ENCODE measurements at regions not wholly inside any gene's neighbourhood (a gene's known extent, or its start where the extent isn't known, plus 50 kb on each side); places are given as distances from the start of the nearest gene placed in this dataset.

- TF ChIP-seq FOXP2 (optimal IDR thresholded peaks at IDR 0.05; ENCODE audit: control extremely low read depth, extremely low read length, insufficient read depth) (no peak), POLR2AphosphoS5 (IDR thresholded peaks at IDR 0.05; ENCODE audit: borderline replicate concordance, low read depth, low read length) (no peak), EZH2 (IDR thresholded peaks at IDR 0.05) (no peak)
- Histone ChIP-seq H3K9ac (ENCODE audit: insufficient read length) (no peak overlapping the region), H3K27ac (no peak overlapping the region), H3K4me3 (no peak overlapping the region), H3K36me3 (ENCODE audit: insufficient read depth, low read length) (no peaks in the 10 kb centered on the region), H3K9me3 (ENCODE audit: low read depth, low read length) (no peaks in the 10 kb centered on the region)
- no peak for DNase-seq (ENCODE audit: low read depth, low spot score)
These were observed 287.5 kb downstream of the LRRIQ3 start for GRCh38 chr1:73910466-73910865.

DNA sequence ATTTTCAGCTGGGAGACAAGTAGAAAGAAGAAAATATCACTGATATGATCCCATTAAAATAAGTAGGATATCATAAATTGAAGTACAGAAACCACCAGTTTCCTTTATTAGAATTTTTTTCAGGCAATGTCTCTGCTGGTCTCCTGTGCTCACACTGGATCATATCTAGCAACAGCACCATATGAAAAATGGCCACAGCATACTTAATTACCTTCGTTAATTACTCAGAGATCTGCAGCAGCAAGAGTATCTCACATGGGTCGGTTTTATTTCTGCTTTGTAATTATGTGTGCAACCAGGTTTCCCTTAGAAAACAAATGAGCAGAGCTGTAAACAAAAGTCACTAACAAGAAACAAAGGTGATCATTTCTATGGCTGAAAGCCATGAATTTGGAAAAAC, 287.9 kb downstream of the LRRIQ3 start:
- Histone ChIP-seq H3K9me3 (ENCODE audit: low read depth, low read length) (no peaks in the 10 kb centered on the region), H3K4me3 (no peak overlapping the region), H3K36me3 (ENCODE audit: insufficient read depth, low read length) (no peaks in the 10 kb centered on the region), H3K27ac (no peak overlapping the region), H3K9ac (ENCODE audit: insufficient read length) (no peak overlapping the region)
- no peak for DNase-seq (ENCODE audit: low read depth, low spot score)
- TF ChIP-seq EZH2 (IDR thresholded peaks at IDR 0.05) (no peak), POLR2AphosphoS5 (IDR thresholded peaks at IDR 0.05; ENCODE audit: borderline replicate concordance, low read depth, low read length) (no peak), FOXP2 (optimal IDR thresholded peaks at IDR 0.05; ENCODE audit: control extremely low read depth, extremely low read length, insufficient read depth) (no peak)

GRCh38 chr1:73909043-73909562, 288.9 kb downstream of the LRRIQ3 start:
- Histone ChIP-seq H3K36me3 (ENCODE audit: insufficient read depth, low read length) (no peaks in the 10 kb centered on the region), H3K4me3 (no peak overlapping the region), H3K9me3 (ENCODE audit: low read depth, low read length) (no peaks in the 10 kb centered on the region), H3K9ac (ENCODE audit: insufficient read length) (no peak overlapping the region), H3K27ac (no peak overlapping the region)
- TF ChIP-seq POLR2AphosphoS5 (IDR thresholded peaks at IDR 0.05; ENCODE audit: borderline replicate concordance, low read depth, low read length): no peak
- TF ChIP-seq FOXP2 (optimal IDR thresholded peaks at IDR 0.05; ENCODE audit: control extremely low read depth, extremely low read length, insufficient read depth): no peak
- TF ChIP-seq EZH2 (IDR thresholded peaks at IDR 0.05): no peak
- DNase-seq (ENCODE audit: low read depth, low spot score): no peak

DNA sequence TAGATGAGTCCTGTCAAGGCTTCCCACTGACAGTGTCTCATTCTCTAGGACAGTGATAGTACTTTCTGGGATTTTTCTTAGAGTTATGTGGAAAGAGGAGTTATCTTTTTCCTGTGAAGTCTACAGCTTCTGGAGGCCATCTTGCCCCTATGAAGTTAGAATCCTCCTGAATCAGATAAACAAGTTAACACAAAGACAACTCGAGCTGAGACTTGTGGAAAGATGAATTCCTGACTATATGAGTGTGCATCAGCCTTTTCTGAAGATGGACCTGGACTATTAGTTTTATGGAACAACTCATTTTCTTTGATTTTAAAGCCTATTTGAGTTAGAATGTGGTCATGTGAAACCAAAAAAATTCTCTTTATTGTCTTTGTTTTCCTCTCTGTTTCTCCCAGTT, 290.9 kb downstream of the LRRIQ3 start:
- Histone ChIP-seq H3K36me3 (ENCODE audit: insufficient read depth, low read length) (no peaks in the 10 kb centered on the region), H3K4me3 (no peak overlapping the region), H3K9me3 (ENCODE audit: low read depth, low read length) (no peaks in the 10 kb centered on the region), H3K9ac (ENCODE audit: insufficient read length) (no peak overlapping the region), H3K27ac (no peak overlapping the region)
- no peak for TF ChIP-seq POLR2AphosphoS5 (IDR thresholded peaks at IDR 0.05; ENCODE audit: borderline replicate concordance, low read depth, low read length)
- TF ChIP-seq FOXP2 (optimal IDR thresholded peaks at IDR 0.05; ENCODE audit: control extremely low read depth, extremely low read length, insufficient read depth): no peak
- no peak for TF ChIP-seq EZH2 (IDR thresholded peaks at IDR 0.05)
- DNase-seq (ENCODE audit: low read depth, low spot score): no peak

DNA sequence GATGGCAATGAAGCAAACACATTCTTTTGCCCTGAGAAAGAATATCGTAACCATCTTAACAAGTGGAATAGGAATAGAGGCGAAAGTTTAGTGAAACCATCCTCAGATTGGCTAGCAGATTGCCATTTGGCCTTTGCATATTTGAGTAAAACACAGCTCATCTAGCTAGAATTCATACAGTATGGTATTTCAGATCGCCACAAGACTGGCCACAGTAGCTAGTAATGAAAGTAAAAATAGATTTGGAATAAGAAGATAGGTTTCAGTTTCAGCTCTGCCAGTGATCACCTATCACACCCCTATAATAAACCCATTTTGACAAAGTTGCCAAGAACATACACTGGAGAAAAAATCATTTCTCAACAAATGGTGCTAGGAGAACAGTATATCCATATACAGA, 294.9 kb downstream of the LRRIQ3 start:
- Histone ChIP-seq H3K36me3 (ENCODE audit: insufficient read depth, low read length) (no peaks in the 10 kb centered on the region), H3K9ac (ENCODE audit: insufficient read length) (no peak overlapping the region), H3K9me3 (ENCODE audit: low read depth, low read length) (no peaks in the 10 kb centered on the region), H3K27ac (no peak overlapping the region), H3K4me3 (no peak overlapping the region)
- no peak for TF ChIP-seq EZH2 (IDR thresholded peaks at IDR 0.05)
- no peak for TF ChIP-seq FOXP2 (optimal IDR thresholded peaks at IDR 0.05; ENCODE audit: control extremely low read depth, extremely low read length, insufficient read depth)
- no peak for TF ChIP-seq POLR2AphosphoS5 (IDR thresholded peaks at IDR 0.05; ENCODE audit: borderline replicate concordance, low read depth, low read length)
- DNase-seq (ENCODE audit: low read depth, low spot score): no peak

DNA sequence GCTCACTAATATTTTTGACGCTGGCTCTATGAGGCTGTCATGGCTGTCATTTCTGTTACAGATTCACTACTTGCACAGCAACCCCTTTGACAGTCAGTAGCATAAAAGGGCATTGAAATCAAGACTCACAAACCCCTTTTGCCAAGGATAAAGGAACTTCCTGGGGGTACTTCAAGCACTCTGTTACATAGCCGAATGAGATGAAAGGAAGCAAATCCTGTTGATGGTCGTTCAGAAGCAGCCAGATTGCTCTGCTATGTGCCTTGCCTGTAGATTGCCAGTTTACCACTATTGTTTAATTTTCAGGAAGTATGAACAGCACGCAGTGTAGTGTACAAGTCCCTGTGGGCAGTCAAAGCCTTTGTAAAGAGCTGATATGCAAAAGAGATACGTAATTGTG, 296.2 kb downstream of the LRRIQ3 start:
- no peaks in the 10 kb centered on the region for H3K9me3 ChIP-seq (ENCODE audit: low read depth, low read length)
- H3K36me3 ChIP-seq (ENCODE audit: insufficient read depth, low read length): no peaks in the 10 kb centered on the region
- H3K4me3 ChIP-seq: no peak overlapping the region
- DNase-seq (ENCODE audit: low read depth, low spot score): no peak
- no peak overlapping the region for H3K27ac ChIP-seq
- no peak for TF ChIP-seq POLR2AphosphoS5 (IDR thresholded peaks at IDR 0.05; ENCODE audit: borderline replicate concordance, low read depth, low read length)
- no peak for TF ChIP-seq FOXP2 (optimal IDR thresholded peaks at IDR 0.05; ENCODE audit: control extremely low read depth, extremely low read length, insufficient read depth)
- TF ChIP-seq EZH2 (IDR thresholded peaks at IDR 0.05): no peak
- no peak overlapping the region for H3K9ac ChIP-seq (ENCODE audit: insufficient read length)

DNA sequence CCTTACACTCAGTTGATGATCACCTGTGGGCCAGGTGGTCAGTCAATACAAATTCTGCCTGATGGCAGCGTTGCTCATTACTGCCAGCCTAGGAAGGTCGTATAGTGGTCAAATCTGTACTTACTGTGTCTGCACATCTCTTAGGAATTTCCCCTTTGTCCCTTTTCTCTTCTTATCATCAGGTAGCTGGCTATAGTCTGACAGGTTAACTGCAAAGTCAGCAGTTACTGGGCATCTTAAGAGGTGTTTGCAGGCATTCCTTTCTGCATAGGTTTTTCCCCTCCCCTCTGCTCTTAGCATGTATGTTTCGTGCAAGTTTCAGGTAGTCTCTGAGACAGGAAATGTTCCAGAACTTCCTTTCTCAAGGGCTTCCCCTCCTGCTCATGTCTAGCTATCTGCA, 298.7 kb downstream of the LRRIQ3 start:
- TF ChIP-seq EZH2 (IDR thresholded peaks at IDR 0.05) (no peak), POLR2AphosphoS5 (IDR thresholded peaks at IDR 0.05; ENCODE audit: borderline replicate concordance, low read depth, low read length) (no peak), FOXP2 (optimal IDR thresholded peaks at IDR 0.05; ENCODE audit: control extremely low read depth, extremely low read length, insufficient read depth) (no peak)
- Histone ChIP-seq H3K36me3 (ENCODE audit: insufficient read depth, low read length) (no peaks in the 10 kb centered on the region), H3K9ac (ENCODE audit: insufficient read length) (no peak overlapping the region), H3K4me3 (no peak overlapping the region), H3K9me3 (ENCODE audit: low read depth, low read length) (no peaks in the 10 kb centered on the region), H3K27ac (no peak overlapping the region)
- DNase-seq (ENCODE audit: low read depth, low spot score): no peak

GRCh38 chr1:73898540-73898939, 299.4 kb downstream of the LRRIQ3 start:
- no peak for TF ChIP-seq EZH2 (IDR thresholded peaks at IDR 0.05)
- TF ChIP-seq FOXP2 (optimal IDR thresholded peaks at IDR 0.05; ENCODE audit: control extremely low read depth, extremely low read length, insufficient read depth): no peak
- no peak for TF ChIP-seq POLR2AphosphoS5 (IDR thresholded peaks at IDR 0.05; ENCODE audit: borderline replicate concordance, low read depth, low read length)
- H3K27ac ChIP-seq: no peak overlapping the region
- no peak overlapping the region for H3K4me3 ChIP-seq
- H3K9ac ChIP-seq (ENCODE audit: insufficient read length): no peak overlapping the region
- no peaks in the 10 kb centered on the region for H3K36me3 ChIP-seq (ENCODE audit: insufficient read depth, low read length)
- no peaks in the 10 kb centered on the region for H3K9me3 ChIP-seq (ENCODE audit: low read depth, low read length)
- DNase-seq (ENCODE audit: low read depth, low spot score): no peak

GRCh38 chr1:73887412-73887811, 310.6 kb downstream of the LRRIQ3 start:
- no peak overlapping the region for H3K9ac ChIP-seq (ENCODE audit: insufficient read length)
- H3K27ac ChIP-seq: no peak overlapping the region
- DNase-seq (ENCODE audit: low read depth, low spot score): no peak
- no peaks in the 10 kb centered on the region for H3K9me3 ChIP-seq (ENCODE audit: low read depth, low read length)
- TF ChIP-seq FOXP2 (optimal IDR thresholded peaks at IDR 0.05; ENCODE audit: control extremely low read depth, extremely low read length, insufficient read depth) (no peak), EZH2 (IDR thresholded peaks at IDR 0.05) (no peak), POLR2AphosphoS5 (IDR thresholded peaks at IDR 0.05; ENCODE audit: borderline replicate concordance, low read depth, low read length) (no peak)
- H3K36me3 ChIP-seq (ENCODE audit: insufficient read depth, low read length): no peaks in the 10 kb centered on the region
- no peak overlapping the region for H3K4me3 ChIP-seq
